ENCODE measurements at regions not wholly inside any gene's neighbourhood (a gene's known extent, or its start where the extent isn't known, plus 50 kb on each side); places are given as distances from the start of the nearest gene placed in this dataset.

GRCh38 chr3:181987736-181988135 lies 276.0 kb downstream of the SOX2 start:
- TF ChIP-seq CTCF (IDR thresholded peaks at IDR 0.05) (no peak), REST (IDR thresholded peaks at IDR 0.05; ENCODE audit: insufficient read depth in 1 of 2, low read depth in 2 of 2, low read length in 1 of 2) (no peak), SIN3A (IDR thresholded peaks at IDR 0.05; ENCODE audit: borderline replicate concordance, insufficient read depth, low read depth, low read length) (no peak)

Data from Panc1 (cell line).